Right lobe of liver (tissue), 4 donors: ENCODE measurements at regions not wholly inside any gene's neighbourhood (a gene's known extent, or its start where the extent isn't known, plus 50 kb on each side); places are given as distances from the start of the nearest gene placed in this dataset.

Experiments
- CTCF ChIP-seq, 4 donors: fragments of 200-600 bp in 3 of 4; fragments of 450-650 bp in 1 of 4; IDR thresholded peaks; one replicate each; pipeline versions ENCODE4 v1.5.1 to v1.8.0; 2016 to 2022; ENCODE audit warnings: antibody characterized with exemption in 4 of 4, mild to moderate bottlenecking in 2 of 4
- POLR2A ChIP-seq: fragments of 450-650 bp; IDR thresholded peaks from one replicate; pipeline ENCODE4 v1.6.1; 2017; ENCODE audit warnings: antibody characterized with exemption, mild to moderate bottlenecking
- donor health status: DM: no; HTN: no; CAD: no.
- donor health status: DM: no; HTN: no; CAD: no.
- donor health status: DM: no; HTN: yes; CAD: no.

- TF ChIP-seq CTCF (IDR thresholded peaks at IDR 0.05) (no peak), POLR2A (no peak)
These were observed 239.2 kb upstream of the SASH1 start for GRCh38 chr6:148103436-148103835.
